ENCODE measurements at regions not wholly inside any gene's neighbourhood (a gene's known extent, or its start where the extent isn't known, plus 50 kb on each side); places are given as distances from the start of the nearest gene placed in this dataset.

DNA sequence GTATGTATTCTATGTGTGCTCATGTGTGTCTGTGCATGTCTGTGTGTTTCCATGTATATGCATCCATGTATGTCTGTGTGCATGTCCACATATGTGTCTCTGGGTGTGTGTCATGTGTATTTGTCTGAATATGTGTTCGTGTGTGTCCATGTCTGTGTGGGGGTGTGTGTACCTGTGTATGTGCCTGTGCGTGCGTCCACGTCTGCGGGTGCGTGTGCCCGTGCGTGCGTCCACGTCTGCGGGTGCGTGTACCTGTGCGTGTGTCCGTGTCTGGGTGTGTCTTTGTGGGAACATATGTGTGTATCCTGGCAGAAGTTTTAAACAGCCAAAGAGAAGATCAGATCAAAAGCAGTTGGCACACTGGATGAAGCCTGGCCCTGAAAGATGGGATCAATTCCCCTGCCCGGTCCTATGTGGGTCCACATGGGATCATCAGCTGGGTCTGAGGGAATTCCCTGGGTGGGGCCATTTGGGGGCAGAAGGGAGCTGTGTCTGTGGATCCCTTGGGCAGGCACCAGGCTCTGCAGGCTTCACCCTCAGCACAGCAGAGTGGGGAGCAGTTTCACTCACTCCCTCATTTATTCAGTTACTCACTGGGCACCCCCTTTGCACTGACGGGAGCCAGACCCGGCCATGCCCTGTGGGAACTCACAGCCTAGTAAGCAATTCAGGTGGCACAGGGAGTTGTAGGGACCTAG is 167.4 kb downstream of the MN1 start:
- Mint-ChIP-seq H3K4me3 (no peak overlapping the region), H3K27ac (no peak overlapping the region), H3K36me3 (no peaks in the 10 kb centered on the region), H3K27me3 (peaks cover 0 to 27% (median 19%) of the 10 kb centered on the region in 5 donors), H3K4me1 (no peaks in the 10 kb centered on the region), H3K9me3 (peaks cover 0 to 8% (median 0%) of the 10 kb centered on the region in 11 donors)
- H3K27ac ChIP-seq (ENCODE audit: low read depth, low read length) = no peak overlapping the region
- no peaks in the 10 kb centered on the region for H3K9me3 ChIP-seq (ENCODE audit: control insufficient read depth in 2 of 3, low read length in 3 of 3)
- intact Hi-C loops (cut with micrococcal nuclease) = no loop called here
- DNase-seq (no peak), ATAC-seq (no peak)
- ChIA-PET POLR2A (no interaction called here), CTCF (no interaction called here)
- H3K36me3 ChIP-seq (ENCODE audit: control insufficient read depth in 2 of 3, insufficient read depth in 3 of 3, low read length in 3 of 3) = no peaks in the 10 kb centered on the region
- no peaks in the 10 kb centered on the region for H3K27me3 ChIP-seq (ENCODE audit: control insufficient read depth in 2 of 2, insufficient read depth in 2 of 2, low read length in 2 of 2)
- no peak overlapping the region for H3K4me3 ChIP-seq (ENCODE audit: low read length)
- no peaks in the 10 kb centered on the region for H3K4me1 ChIP-seq (ENCODE audit: control insufficient read depth in 2 of 2, insufficient read depth in 2 of 2, low read length in 2 of 2)

DNA sequence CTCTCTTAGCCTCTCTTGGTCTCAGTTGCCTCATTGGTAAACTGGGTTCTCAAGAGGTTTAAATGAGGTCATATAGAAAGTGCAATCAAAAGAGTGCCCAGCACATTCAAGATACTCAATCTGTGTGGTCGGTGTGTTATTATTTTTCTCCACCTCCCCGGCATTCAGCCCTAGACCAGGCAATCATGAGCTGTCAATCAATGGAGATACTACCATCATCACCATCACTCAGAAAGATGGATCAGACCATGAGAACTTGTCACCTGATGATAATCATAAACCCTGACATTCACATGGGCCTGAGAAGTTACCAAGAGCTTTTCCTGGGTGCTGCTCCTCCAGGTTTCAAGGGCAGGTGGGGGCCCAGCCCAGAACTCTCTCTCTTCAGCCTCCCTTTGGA is 166.1 kb downstream of the MN1 start:
- Mint-ChIP-seq H3K4me1 (no peaks in the 10 kb centered on the region), H3K9me3 (peaks cover 0 to 8% (median 0%) of the 10 kb centered on the region in 11 donors), H3K36me3 (no peaks in the 10 kb centered on the region), H3K4me3 (no peak overlapping the region), H3K27me3 (peaks cover 0 to 27% (median 19%) of the 10 kb centered on the region in 5 donors), H3K27ac (no peak overlapping the region)
- Histone ChIP-seq H3K27ac (ENCODE audit: low read depth, low read length) (no peak overlapping the region), H3K27me3 (ENCODE audit: control insufficient read depth in 2 of 2, insufficient read depth in 2 of 2, low read length in 2 of 2) (no peaks in the 10 kb centered on the region), H3K4me3 (ENCODE audit: low read length) (no peak overlapping the region), H3K4me1 (ENCODE audit: control insufficient read depth in 2 of 2, insufficient read depth in 2 of 2, low read length in 2 of 2) (no peaks in the 10 kb centered on the region), H3K9me3 (ENCODE audit: control insufficient read depth in 2 of 3, low read length in 3 of 3) (no peaks in the 10 kb centered on the region), H3K36me3 (ENCODE audit: control insufficient read depth in 2 of 3, insufficient read depth in 3 of 3, low read length in 3 of 3) (no peaks in the 10 kb centered on the region)
- ChIA-PET CTCF (no interaction called here), POLR2A (no interaction called here)
- ATAC-seq (no peak), DNase-seq (no peak)
- intact Hi-C loops (cut with micrococcal nuclease) = no loop called here

DNA sequence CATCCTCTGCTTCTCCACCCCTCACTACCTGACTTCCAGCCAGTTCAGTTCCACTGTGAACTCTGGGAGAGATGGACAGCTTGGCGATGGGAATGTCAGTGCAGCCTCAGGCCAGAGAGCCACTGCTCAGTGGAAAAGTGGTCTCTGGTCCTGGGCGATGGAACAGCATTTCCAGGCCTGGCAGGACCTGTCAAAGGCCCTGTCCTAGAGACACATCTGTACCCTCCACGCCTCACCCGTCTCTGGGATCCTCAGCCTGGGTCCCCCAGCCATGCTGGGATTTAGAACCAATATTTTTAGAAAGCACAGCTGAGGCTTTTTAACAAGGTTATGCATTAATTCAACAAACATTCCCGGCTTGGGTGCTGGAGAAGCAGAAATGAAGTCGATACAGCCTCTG is 165.7 kb downstream of the MN1 start:
- intact Hi-C loops (cut with micrococcal nuclease) = no loop called here
- no peaks in the 10 kb centered on the region for H3K4me1 ChIP-seq (ENCODE audit: control insufficient read depth in 2 of 2, insufficient read depth in 2 of 2, low read length in 2 of 2)
- Mint-ChIP-seq H3K27me3 (peaks cover 0 to 27% (median 19%) of the 10 kb centered on the region in 5 donors), H3K4me1 (no peaks in the 10 kb centered on the region), H3K4me3 (no peak overlapping the region), H3K9me3 (peaks cover 0 to 8% (median 0%) of the 10 kb centered on the region in 11 donors), H3K36me3 (no peaks in the 10 kb centered on the region), H3K27ac (no peak overlapping the region)
- DNase-seq (no peak), ATAC-seq (no peak)
- H3K36me3 ChIP-seq (ENCODE audit: control insufficient read depth in 2 of 3, insufficient read depth in 3 of 3, low read length in 3 of 3) = no peaks in the 10 kb centered on the region
- H3K9me3 ChIP-seq (ENCODE audit: control insufficient read depth in 2 of 3, low read length in 3 of 3) = no peaks in the 10 kb centered on the region
- ChIA-PET POLR2A (no interaction called here), CTCF (no interaction called here)
- H3K27me3 ChIP-seq (ENCODE audit: control insufficient read depth in 2 of 2, insufficient read depth in 2 of 2, low read length in 2 of 2) = no peaks in the 10 kb centered on the region
- no peak overlapping the region for H3K27ac ChIP-seq (ENCODE audit: low read depth, low read length)
- H3K4me3 ChIP-seq (ENCODE audit: low read length) = no peak overlapping the region

DNA sequence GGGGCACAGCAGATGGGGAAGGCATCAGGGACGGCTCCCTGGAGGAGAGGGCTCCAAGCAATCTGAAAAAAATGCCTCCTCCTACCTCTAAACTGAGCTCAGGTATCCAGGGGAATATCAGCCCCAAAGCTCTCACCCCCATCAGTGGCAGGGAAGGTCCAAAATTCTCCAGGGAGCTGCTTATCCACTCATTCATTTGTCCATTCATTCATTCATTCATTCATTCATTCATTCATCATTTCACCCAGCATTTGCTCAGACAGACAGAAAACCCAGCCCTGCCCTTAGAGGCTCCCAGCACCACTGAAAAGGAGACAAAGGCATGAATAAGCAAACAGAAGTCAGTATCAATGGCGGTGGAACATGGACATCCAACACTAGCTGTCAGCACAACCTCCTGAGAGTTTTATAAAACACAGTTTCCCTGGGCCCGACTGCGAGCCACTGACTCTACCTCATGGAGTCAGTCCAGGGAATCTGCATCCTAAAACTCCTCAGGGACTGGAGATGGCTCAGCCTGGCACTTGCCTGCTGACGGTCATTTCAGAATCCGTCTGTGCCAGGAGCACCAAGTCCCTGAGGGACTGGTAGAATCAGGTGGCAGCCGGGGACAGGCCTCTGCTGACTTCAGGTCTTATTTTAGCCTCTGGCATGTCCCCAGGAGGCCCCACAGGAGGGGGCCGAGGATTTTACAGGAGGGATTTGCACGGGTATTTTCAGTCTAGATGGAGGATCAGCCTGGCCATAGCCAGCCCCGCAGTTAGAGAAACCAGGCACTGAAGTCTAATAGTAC is 164.6 kb downstream of the MN1 start:
- intact Hi-C loops (cut with micrococcal nuclease) = no loop called here
- CTCF ChIA-PET = no interaction called here
- ATAC-seq (no peak), DNase-seq (no peak)
- Mint-ChIP-seq H3K36me3 (no peaks in the 10 kb centered on the region), H3K27ac (no peak overlapping the region), H3K9me3 (peaks cover 0 to 2% (median 0%) of the 10 kb centered on the region in 11 donors), H3K4me1 (no peaks in the 10 kb centered on the region), H3K27me3 (peaks cover 0 to 27% (median 19%) of the 10 kb centered on the region in 5 donors), H3K4me3 (no peak overlapping the region)
- Histone ChIP-seq H3K27ac (ENCODE audit: low read depth, low read length) (no peak overlapping the region), H3K4me1 (ENCODE audit: control insufficient read depth in 2 of 2, insufficient read depth in 2 of 2, low read length in 2 of 2) (no peaks in the 10 kb centered on the region), H3K27me3 (ENCODE audit: control insufficient read depth in 2 of 2, insufficient read depth in 2 of 2, low read length in 2 of 2) (no peaks in the 10 kb centered on the region), H3K36me3 (ENCODE audit: control insufficient read depth in 2 of 3, insufficient read depth in 3 of 3, low read length in 3 of 3) (no peaks in the 10 kb centered on the region), H3K4me3 (ENCODE audit: low read length) (no peak overlapping the region), H3K9me3 (ENCODE audit: control insufficient read depth in 2 of 3, low read length in 3 of 3) (no peaks in the 10 kb centered on the region)
- POLR2A ChIA-PET = no interaction called here

DNA sequence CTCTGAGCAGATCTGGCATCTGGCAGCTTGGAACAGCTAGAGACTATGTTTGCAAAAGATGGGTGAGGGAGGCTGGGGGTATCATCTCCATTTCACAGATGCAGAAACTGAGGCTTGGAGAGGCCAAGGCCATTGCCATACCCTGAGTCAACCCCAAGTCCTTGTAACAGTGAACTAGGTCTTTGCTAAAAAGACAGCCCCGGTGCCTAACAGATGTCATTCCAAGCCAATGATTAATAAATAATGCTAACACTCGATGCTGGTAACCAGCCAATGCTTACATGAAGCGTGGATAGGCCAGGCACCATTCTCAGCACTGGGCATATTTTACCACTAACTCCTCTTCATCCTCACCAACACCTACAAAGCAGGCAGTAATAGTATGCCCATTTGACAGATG is 164.0 kb downstream of the MN1 start:
- Mint-ChIP-seq H3K9me3 (peaks cover 0 to 2% (median 0%) of the 10 kb centered on the region in 11 donors), H3K27ac (no peak overlapping the region), H3K4me1 (no peaks in the 10 kb centered on the region), H3K36me3 (no peaks in the 10 kb centered on the region), H3K4me3 (no peak overlapping the region), H3K27me3 (peaks cover 0 to 27% (median 19%) of the 10 kb centered on the region in 5 donors)
- no peak overlapping the region for H3K4me3 ChIP-seq (ENCODE audit: low read length)
- H3K36me3 ChIP-seq (ENCODE audit: control insufficient read depth in 2 of 3, insufficient read depth in 3 of 3, low read length in 3 of 3) = no peaks in the 10 kb centered on the region
- POLR2A ChIA-PET = no interaction called here
- no peak overlapping the region for H3K27ac ChIP-seq (ENCODE audit: low read depth, low read length)
- H3K27me3 ChIP-seq (ENCODE audit: control insufficient read depth in 2 of 2, insufficient read depth in 2 of 2, low read length in 2 of 2) = no peaks in the 10 kb centered on the region
- no peak for ATAC-seq
- DNase-seq = no peak
- CTCF ChIA-PET = no interaction called here
- intact Hi-C loops (cut with micrococcal nuclease) = no loop called here
- no peaks in the 10 kb centered on the region for H3K4me1 ChIP-seq (ENCODE audit: control insufficient read depth in 2 of 2, insufficient read depth in 2 of 2, low read length in 2 of 2)
- no peaks in the 10 kb centered on the region for H3K9me3 ChIP-seq (ENCODE audit: control insufficient read depth in 2 of 3, low read length in 3 of 3)

DNA sequence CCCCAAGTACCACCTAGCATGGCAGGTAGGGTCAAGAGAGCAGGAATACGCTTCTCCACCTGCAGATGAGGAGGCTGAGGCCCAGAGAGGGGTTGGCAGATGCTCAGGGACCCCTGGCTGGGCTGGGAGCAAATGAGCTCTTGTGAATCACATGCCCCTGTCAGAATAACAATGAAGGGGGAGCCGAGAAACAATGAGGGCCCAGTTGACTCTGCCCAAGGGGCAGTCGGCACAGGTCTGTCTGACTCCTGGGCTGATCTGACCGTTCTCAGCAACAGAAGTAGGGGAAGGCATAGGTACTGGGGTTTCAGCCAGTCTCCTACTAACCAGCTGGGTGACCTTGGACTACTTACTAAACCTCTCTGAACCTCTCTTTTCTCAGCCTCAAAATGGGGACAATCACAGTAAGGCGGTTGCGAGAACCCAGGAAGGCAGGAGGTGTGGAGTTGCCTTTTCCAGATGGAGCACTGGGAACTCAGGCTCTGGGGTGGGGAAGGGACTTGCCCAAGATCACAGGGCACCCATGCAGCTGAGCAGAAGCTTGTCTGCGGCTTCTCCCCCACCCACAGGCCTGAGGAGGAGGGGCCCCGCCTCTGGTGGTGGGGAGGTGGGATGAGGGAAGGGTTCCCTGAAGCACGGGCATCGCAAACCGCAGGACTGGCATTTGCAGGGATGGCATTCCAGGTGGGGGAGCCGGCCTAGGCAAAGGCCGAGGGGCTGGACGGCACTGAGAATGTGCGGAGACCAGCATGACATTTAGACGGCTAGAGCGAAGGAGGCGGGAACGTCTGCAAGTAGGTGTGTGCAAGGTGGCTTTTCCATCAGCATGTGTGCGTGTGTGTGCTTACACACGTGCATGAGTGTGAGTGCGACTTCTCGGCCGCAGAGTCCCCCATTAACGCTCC is 163.0 kb downstream of the MN1 start:
- intact Hi-C loops (cut with micrococcal nuclease) = no loop called here
- H3K36me3 ChIP-seq (ENCODE audit: control insufficient read depth in 2 of 3, insufficient read depth in 3 of 3, low read length in 3 of 3) = no peaks in the 10 kb centered on the region
- CTCF ChIA-PET = no interaction called here

More for the DNA sequence above, 163.0 kb downstream of the MN1 start:
- H3K4me3 ChIP-seq (ENCODE audit: low read length) = no peak overlapping the region
- no peaks in the 10 kb centered on the region for H3K9me3 ChIP-seq (ENCODE audit: control insufficient read depth in 2 of 3, low read length in 3 of 3)
- H3K27ac ChIP-seq (ENCODE audit: low read depth, low read length) = no peak overlapping the region
- H3K4me1 ChIP-seq (ENCODE audit: control insufficient read depth in 2 of 2, insufficient read depth in 2 of 2, low read length in 2 of 2) = no peaks in the 10 kb centered on the region
- Mint-ChIP-seq H3K27ac (no peak overlapping the region), H3K4me1 (no peaks in the 10 kb centered on the region), H3K4me3 (no peak overlapping the region), H3K36me3 (no peaks in the 10 kb centered on the region), H3K9me3 (peaks cover 0 to 2% (median 0%) of the 10 kb centered on the region in 11 donors), H3K27me3 (peaks cover 0 to 25% (median 16%) of the 10 kb centered on the region in 5 donors)
- DNase-seq = no peak
- no peak for ATAC-seq
- POLR2A ChIA-PET = no interaction called here
- no peaks in the 10 kb centered on the region for H3K27me3 ChIP-seq (ENCODE audit: control insufficient read depth in 2 of 2, insufficient read depth in 2 of 2, low read length in 2 of 2)

Data from naive thymus-derived CD4-positive, alpha-beta T cell (primary cell).